DOHH2 (cell line): ENCODE measurements at regions not wholly inside any gene's neighbourhood (a gene's known extent, or its start where the extent isn't known, plus 50 kb on each side); places are given as distances from the start of the nearest gene placed in this dataset.

Experiments
- H3F3A ChIP-seq: fragments of 200-600 bp; sonication (generic), shearing (Covaris generic); 2 replicates; pipeline ENCODE4 v1.6.0; 2016; ENCODE audit warnings: antibody characterized with exemption, mild to moderate bottlenecking; ENCODE audit not compliant: control insufficient read depth, insufficient read depth
- H3K27ac ChIP-seq: fragments of 200-600 bp; sonication (generic); 2 replicates; pipeline ENCODE4 v1.5.1; 2014; ENCODE audit warnings: low read depth, mild to moderate bottlenecking, low read length, moderate library complexity
- H3K27me3 ChIP-seq: fragments of 200-600 bp; sonication (generic); 2 replicates; pipeline ENCODE4 v1.6.1; 2014; ENCODE audit warnings: mild to moderate bottlenecking, low read length, mixed read lengths; ENCODE audit not compliant: control insufficient read depth
- H3K36me3 ChIP-seq: fragments of 200-600 bp; sonication (generic); 2 replicates; pipeline ENCODE4 v1.6.1; 2014; ENCODE audit warnings: mild to moderate bottlenecking, low read length, moderate library complexity, mixed read lengths; ENCODE audit not compliant: control insufficient read depth
- H3K4me1 ChIP-seq: fragments of 200-600 bp; sonication (generic); 2 replicates; pipeline ENCODE4 v1.6.1; 2014; ENCODE audit warnings: mild to moderate bottlenecking, low read length, mixed read lengths; ENCODE audit not compliant: control insufficient read depth
- H3K4me2 ChIP-seq: fragments of 200-600 bp; sonication (generic); 2 replicates; pipeline ENCODE4 v1.6.0; 2014; ENCODE audit warnings: mild to moderate bottlenecking, low read length, moderate library complexity
- H3K4me3 ChIP-seq: fragments of 200-600 bp; sonication (generic); 2 replicates; pipeline ENCODE4 v1.5.1; 2014; ENCODE audit warnings: mild to moderate bottlenecking, low read length, mixed read lengths
- H3K79me2 ChIP-seq: fragments of 200-600 bp; sonication (generic); 2 replicates; pipeline ENCODE4 v1.6.1; 2014; ENCODE audit warnings: mild to moderate bottlenecking, low read length, mixed read lengths; ENCODE audit not compliant: control insufficient read depth
- H3K9me2 ChIP-seq: fragments of 200-600 bp; sonication (generic); replicated peaks from 2 replicates; pipeline ENCODE4 v1.6.1; 2014; ENCODE audit warnings: mild to moderate bottlenecking, low read length, mixed read lengths; ENCODE audit not compliant: control insufficient read depth
- H3K9me3 ChIP-seq: fragments of 200-600 bp; sonication (generic); 2 replicates; pipeline ENCODE4 v1.6.1; 2014; ENCODE audit warnings: antibody characterized with exemption, low read length, mixed read lengths; ENCODE audit not compliant: control insufficient read depth, insufficient read depth
- H4K20me1 ChIP-seq: fragments of 200-600 bp; sonication (generic); 2 replicates; pipeline ENCODE4 v1.6.0; 2014; ENCODE audit warnings: low read depth, mild to moderate bottlenecking, antibody characterized with exemption, low read length, moderate library complexity; ENCODE audit not compliant: control insufficient read depth, insufficient read depth
- EZH2phosphoT487 ChIP-seq: fragments of 200-600 bp; sonication (generic); IDR thresholded peaks from 2 replicates; pipeline ENCODE4 v1.6.1; 2017; ENCODE audit warnings: borderline replicate concordance, mild to moderate bottlenecking, antibody characterized with exemption, low read length, moderate library complexity, mixed read lengths
- TF ChIP-seq, protein P1 (sequence below): fragments of 200-600 bp; sonication (generic); IDR thresholded peaks from one replicate; pipeline ENCODE4 v1.5.1; 2014; ENCODE audit warnings: antibody characterized with exemption, mild to moderate bottlenecking, low read depth, low read length; ENCODE audit not compliant: poor library complexity, severe bottlenecking

DNA sequence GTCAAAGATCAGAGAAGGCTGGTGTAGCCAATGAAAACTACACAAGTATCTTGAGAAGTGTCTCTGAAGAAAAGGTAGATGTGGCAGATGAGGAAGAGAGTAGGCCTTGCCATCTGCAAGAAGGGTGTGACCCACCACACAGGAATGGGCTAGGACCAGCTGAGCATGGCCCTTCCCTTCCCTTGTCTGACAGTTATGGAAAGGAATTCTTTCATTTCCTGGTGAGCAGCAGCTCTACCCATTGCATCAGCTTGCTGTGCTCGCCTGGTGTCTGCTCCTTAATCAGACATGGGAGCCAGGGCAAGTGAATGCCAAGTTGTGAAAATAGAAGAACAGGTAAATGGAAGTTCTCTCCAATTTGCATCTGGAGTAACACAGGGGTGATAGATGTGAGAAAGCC is 145.2 kb upstream of the KRR1 start:
- H3K4me2 ChIP-seq: no peak overlapping the region
- TF ChIP-seq, protein P1, sequence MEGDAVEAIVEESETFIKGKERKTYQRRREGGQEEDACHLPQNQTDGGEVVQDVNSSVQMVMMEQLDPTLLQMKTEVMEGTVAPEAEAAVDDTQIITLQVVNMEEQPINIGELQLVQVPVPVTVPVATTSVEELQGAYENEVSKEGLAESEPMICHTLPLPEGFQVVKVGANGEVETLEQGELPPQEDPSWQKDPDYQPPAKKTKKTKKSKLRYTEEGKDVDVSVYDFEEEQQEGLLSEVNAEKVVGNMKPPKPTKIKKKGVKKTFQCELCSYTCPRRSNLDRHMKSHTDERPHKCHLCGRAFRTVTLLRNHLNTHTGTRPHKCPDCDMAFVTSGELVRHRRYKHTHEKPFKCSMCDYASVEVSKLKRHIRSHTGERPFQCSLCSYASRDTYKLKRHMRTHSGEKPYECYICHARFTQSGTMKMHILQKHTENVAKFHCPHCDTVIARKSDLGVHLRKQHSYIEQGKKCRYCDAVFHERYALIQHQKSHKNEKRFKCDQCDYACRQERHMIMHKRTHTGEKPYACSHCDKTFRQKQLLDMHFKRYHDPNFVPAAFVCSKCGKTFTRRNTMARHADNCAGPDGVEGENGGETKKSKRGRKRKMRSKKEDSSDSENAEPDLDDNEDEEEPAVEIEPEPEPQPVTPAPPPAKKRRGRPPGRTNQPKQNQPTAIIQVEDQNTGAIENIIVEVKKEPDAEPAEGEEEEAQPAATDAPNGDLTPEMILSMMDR: no peak
- no peak for TF ChIP-seq EZH2phosphoT487
- no peaks in the 10 kb centered on the region for H3K79me2 ChIP-seq
- H3K27ac ChIP-seq: no peak overlapping the region
- no peaks in the 10 kb centered on the region for H3K4me1 ChIP-seq
- H4K20me1 ChIP-seq: no peaks in the 10 kb centered on the region
- H3K36me3 ChIP-seq: no peaks in the 10 kb centered on the region
- no peaks in the 10 kb centered on the region for H3K9me3 ChIP-seq
- H3F3A ChIP-seq: no peaks in the 10 kb centered on the region
- H3K4me3 ChIP-seq: no peak overlapping the region
- H3K9me2 ChIP-seq: no peaks in the 10 kb centered on the region
- H3K27me3 ChIP-seq: no peaks in the 10 kb centered on the region

DNA sequence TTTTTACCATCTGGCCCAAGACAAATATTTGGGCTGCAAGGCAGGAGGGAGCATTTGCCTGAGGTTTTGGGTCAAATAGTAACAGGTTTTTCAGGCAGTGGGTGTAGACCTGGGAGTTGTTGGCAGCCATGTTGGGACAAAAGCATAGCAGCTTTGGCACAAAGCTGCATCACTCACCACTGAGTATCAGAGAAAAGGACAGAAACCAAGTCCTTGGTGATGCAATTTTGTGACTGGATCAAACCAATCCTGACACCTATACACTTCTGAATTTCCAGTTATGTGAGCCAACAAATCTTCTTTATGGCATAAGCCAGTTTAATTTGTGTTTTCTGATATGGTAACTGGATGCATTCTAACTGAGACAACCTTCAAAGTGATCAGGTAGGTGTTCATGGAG is 144.8 kb upstream of the KRR1 start:
- no peaks in the 10 kb centered on the region for H3F3A ChIP-seq
- H3K4me2 ChIP-seq: no peak overlapping the region
- H3K4me3 ChIP-seq: no peak overlapping the region
- H4K20me1 ChIP-seq: no peaks in the 10 kb centered on the region
- no peaks in the 10 kb centered on the region for H3K36me3 ChIP-seq
- TF ChIP-seq EZH2phosphoT487: no peak
- TF ChIP-seq, protein P1: no peak
- no peak overlapping the region for H3K27ac ChIP-seq
- H3K9me2 ChIP-seq: no peaks in the 10 kb centered on the region
- H3K79me2 ChIP-seq: no peaks in the 10 kb centered on the region
- H3K9me3 ChIP-seq: no peaks in the 10 kb centered on the region
- H3K27me3 ChIP-seq: no peaks in the 10 kb centered on the region
- H3K4me1 ChIP-seq: no peaks in the 10 kb centered on the region

DNA sequence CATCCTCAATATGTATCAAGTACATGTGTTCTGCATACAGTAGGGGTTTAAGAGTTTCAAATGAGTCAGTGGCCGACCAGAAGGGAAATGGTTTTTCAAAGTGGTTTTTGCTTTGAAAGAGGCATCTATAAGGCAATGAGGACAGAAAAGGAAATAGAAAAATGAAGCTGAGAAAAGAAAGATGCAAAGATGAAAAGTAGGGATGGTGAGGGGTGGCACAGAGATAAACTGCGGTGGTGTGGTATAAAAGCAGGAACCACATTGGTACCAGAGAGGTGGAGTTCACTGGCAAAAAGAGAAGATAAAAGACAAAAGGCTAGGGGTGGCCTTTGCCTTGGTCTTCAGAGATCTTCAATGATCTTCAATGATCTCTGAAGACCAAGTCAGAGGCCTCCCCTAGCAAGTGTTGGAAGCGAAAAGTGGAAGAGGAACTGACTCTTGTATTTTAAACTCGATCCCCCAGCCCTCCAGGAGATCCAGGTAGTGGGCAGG is 144.0 kb upstream of the KRR1 start:
- Histone ChIP-seq H3K9me2 (no peaks in the 10 kb centered on the region), H3K9me3 (no peaks in the 10 kb centered on the region), H3K4me3 (no peak overlapping the region), H3K4me1 (no peaks in the 10 kb centered on the region), H4K20me1 (no peaks in the 10 kb centered on the region), H3K79me2 (no peaks in the 10 kb centered on the region), H3K4me2 (no peak overlapping the region), H3K27me3 (no peaks in the 10 kb centered on the region), H3F3A (no peaks in the 10 kb centered on the region), H3K36me3 (no peaks in the 10 kb centered on the region), H3K27ac (no peak overlapping the region)
- TF ChIP-seq EZH2phosphoT487: no peak

DNA sequence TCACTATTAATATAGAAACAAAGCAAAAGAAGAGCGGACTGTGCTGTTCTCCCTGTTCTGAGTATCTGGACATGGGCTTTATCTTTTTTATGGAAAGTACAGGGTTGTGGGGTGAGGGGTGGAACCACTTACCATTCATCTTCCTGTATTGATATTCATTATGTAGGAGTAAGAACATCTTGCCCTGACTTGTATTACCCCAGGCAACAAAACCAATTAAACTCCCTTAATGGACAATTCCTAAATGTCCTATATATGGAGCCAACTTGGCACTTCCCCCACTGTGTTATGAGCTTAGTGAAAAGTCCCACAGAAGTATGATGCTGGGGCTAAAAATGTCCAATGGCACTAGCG is 139.9 kb upstream of the KRR1 start:
- Histone ChIP-seq H3K36me3 (no peaks in the 10 kb centered on the region), H3K9me2 (no peaks in the 10 kb centered on the region), H3K27ac (no peak overlapping the region), H3K4me2 (no peak overlapping the region), H3F3A (no peaks in the 10 kb centered on the region), H3K79me2 (no peaks in the 10 kb centered on the region), H4K20me1 (no peaks in the 10 kb centered on the region), H3K27me3 (no peaks in the 10 kb centered on the region), H3K4me1 (no peaks in the 10 kb centered on the region), H3K4me3 (no peak overlapping the region), H3K9me3 (no peaks in the 10 kb centered on the region)
- TF ChIP-seq, protein P1: no peak
- TF ChIP-seq EZH2phosphoT487: no peak
